ENCODE measurements at regions not wholly inside any gene's neighbourhood (a gene's known extent, or its start where the extent isn't known, plus 50 kb on each side); places are given as distances from the start of the nearest gene placed in this dataset.

GRCh38 chr10:30538086-30538485 lies 91.5 kb downstream of the LYZL2 start:
- no peak for TF ChIP-seq POLR2A (IDR thresholded peaks at IDR 0.05)
- no peak for TF ChIP-seq CTCF (IDR thresholded peaks at IDR 0.05)
- no peak for TF ChIP-seq POLR2AphosphoS5 (IDR thresholded peaks at IDR 0.05)

All from suprapubic skin (tissue), 4 donors.